DMS53 (cell line): ENCODE measurements at regions not wholly inside any gene's neighbourhood (a gene's known extent, or its start where the extent isn't known, plus 50 kb on each side); places are given as distances from the start of the nearest gene placed in this dataset.
"Not testable (repeated sequence)": the region's sequence is repeated elsewhere in the genome, so short reads cannot be mapped to it uniquely, and the experiment has no call there.

Experiments used
- DNase-seq: peaks from one replicate; lab custom pipeline; 2025; lab: John Stamatoyannopoulos, UW

DNA sequence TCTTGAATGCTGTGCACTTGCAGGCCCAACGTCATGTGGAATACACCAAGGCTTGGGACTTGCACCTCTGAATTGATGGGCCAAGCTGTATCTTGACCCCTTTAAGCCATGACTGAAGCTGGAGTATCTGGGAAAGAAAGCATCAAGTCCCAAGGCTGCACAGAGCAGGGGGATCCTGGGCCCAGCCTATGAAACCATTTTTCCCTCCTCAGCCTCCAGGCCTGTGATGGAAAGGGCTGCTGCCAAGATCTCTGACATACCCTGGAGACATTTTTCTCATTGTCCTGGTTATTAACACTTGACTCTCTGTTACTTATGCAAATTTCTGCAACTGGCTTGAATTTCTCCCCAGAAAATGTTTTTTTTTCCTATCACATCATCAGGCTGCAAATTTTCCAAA, 174.0 kb upstream of the SNX2 start:
- no peak for DNase-seq

DNA sequence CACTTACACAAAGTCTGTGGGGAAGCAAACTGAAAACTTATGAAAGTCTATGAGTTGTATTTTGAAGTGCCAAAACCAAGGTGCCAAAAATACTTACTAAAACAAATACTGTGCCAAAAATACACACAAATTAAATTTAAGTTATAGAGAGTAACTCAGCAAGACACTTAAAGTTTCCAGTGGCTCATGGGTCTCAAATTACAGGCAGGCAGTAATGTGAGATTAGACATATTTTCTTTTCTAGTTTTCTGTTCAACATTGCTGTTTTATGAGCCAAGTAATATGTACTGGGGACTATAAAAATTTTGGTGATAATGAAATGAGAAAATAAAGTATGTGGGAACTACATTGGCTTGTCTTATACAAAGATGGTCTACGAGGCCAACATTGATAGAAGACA, 172.2 kb upstream of the SNX2 start:
- DNase-seq = no peak

DNA sequence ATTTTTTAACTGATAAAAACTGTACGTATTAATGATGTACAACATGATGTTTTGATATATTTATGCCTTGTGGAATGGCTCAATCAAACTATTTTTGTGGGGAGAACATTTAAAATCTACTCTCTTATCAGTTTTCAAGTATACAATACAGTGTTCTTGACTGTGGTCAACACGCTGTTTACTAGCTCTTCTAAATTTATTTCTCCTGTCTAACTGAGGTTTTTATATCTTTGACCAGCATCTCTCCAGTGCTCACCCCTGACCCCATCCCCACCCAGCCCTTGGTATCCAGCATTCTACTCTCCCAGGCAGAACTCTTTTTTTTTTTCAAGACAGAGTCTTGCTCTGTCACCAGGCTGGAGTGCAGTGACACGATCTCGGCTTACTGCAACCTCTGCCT, 169.6 kb upstream of the SNX2 start:
- DNase-seq = no peak

DNA sequence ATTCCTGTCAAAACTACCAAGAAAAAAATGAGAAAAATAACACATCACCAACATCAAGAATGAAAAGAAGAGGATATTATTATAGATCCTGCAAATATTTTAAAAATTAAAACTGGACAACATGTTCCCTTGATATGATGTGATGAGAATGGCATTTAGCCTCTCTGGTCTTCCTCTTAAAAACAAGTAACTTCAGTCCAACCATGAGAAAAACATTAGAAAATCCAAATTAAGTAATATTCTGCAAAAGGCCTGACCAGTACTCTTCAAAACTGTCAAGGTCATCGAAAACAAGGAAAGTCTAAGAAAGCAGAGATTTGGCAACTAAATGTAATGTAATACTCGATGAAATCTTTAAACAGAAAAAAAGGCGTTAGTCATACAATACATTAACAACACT, 167.1 kb upstream of the SNX2 start:
- DNase-seq = no peak

DNA sequence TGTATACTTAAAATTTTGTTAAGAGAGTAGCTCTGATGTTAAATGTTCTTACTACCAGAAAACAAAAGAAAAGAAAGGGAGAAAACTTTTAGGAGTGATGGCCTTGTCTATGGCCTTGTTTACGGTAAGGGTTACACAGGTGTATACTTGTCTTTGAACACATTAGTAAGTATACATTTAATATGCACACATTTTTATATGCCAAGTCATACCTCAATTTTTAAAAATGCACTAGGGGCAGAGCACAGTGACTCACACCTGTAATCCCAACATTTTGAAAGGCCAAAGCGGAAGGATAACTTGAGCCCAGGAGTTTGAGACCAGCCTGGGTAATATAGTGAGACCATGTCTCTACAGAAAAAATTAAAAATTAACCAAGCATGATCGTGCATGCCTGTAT, 166.7 kb upstream of the SNX2 start:
- DNase-seq = peak; percentile 15

DNA sequence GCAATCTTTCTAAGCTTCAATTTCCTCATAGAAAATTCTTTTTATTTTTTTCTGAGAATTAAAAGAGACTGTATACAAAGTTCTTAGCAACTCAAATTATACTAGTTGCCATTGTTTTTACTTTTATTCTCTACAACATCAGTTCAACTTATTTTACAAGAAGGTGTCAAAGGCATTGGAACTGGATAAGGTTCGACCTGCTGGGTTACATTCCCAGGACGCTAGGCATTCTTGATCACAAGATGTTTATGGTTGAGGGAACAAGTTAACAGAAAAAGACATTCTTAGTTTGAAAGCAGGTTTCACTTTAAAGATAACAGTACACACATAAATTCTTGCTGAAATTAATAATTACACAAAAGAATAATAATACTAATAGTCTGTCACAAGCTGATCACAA, 163.5 kb upstream of the SNX2 start:
- no peak for DNase-seq

DNA sequence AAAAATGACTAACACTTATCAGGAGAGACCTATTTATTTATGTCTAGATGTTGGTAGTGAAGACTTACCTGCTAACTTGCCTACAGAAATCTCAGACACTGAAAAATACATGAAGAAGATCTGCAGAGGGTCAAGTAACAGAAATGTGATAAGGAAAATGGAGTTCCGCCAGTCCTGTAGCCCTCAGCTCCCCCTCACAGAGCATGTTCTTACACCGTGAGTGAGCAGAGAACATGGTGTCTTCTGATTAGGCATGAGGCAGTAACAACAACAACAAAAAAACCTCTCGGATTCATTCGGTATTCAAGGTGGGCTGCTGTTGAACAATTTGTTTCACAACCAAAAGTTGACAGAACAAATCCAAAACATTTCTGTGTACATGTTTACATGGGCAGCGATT, 162.0 kb upstream of the SNX2 start:
- no peak for DNase-seq

DNA sequence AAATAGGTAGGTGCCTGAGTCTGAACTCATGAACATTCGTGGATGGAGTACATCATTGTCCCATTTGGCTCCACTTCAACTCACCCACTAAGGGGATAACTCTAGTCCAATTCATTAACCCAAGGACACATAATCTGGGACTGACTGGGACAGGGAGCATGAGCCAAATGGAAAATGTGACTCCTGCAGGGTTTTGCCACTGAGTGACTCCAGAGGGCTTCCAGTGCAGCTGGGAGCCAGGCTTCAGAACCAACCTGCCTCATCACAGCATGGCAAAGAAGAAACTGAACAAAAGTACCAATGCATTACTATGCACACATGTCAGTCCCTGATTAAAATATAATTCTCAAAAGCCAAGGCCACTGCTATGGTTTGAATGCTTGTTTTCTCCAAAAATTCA, 159.7 kb upstream of the SNX2 start:
- no peak for DNase-seq

DNA sequence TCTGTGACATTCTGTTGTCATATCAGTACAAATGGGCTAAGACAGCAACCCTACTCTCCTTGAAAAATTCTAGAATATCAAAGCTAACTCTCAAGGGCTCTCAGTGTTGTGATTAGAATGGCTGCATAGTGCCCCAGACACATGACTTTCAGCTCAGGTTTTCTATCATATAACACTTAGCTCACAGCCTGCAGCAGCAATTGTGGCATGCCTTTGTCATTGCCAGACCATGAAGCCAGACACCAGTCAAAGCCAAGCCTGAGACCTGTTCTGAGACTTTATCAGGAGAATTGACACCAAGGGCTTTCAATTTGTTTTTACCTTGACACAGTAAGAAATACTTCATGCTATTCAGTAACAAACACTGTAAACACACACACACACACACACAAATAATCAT, 159.0 kb upstream of the SNX2 start:
- no peak for DNase-seq

DNA sequence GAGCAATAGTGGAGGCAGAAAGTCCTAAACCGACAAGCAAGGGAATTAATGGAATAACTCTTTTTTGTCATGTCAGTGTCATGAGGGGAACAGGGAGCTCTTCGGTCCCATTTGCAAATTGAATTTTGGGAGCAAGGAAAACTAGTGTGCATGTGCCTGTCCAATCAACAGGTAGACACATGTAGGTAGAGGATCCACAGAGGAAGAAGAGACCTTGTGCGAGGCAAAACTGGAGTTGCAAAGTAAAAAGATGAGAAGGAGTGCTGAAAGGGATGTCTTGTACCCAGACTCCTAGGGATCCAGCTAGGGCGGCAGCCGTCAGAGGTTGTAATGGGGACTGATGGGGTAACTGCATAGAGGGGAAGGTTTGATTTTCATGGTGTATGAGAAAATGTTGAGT, 156.8 kb upstream of the SNX2 start:
- DNase-seq = not testable (repeated sequence)

DNA sequence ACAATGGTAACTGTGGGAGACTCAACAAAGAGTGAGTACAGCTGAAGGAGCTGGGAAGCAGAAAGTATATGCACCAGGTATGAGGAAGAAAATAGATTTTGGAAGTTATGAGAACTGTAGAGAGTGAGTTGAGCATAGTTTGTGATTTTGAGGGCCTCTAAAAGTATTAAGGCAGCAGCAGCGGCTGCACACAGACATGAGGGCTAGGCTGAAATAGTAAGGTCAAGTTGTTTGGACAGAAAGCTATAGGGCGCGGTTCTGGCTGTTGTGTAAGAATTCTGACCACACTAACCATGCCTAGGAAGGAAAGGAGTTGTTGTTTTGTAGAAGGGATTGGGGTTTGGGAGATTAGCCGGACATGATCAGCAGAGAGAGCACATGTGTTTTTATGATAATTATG, 154.1 kb upstream of the SNX2 start:
- not testable (repeated sequence) for DNase-seq

DNA sequence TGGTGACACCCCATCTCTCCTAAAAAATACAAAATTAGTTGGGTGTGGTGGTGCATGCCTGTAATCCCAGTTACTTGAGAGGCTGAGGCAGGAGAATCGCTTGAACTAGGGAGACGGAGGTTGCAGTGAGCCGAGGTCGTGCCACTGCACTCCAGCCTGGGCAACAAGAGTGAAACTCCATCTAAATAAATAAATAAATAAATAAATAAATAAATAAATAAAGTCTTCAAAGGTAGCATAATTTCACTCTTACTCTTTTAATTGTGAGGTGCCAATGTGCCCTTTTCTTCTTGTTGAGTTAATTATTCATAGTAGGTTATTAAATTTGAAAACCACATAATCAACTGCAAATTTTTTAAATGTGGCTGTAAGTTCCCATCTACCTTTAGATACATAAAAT, 146.2 kb upstream of the SNX2 start:
- DNase-seq = not testable (repeated sequence)

DNA sequence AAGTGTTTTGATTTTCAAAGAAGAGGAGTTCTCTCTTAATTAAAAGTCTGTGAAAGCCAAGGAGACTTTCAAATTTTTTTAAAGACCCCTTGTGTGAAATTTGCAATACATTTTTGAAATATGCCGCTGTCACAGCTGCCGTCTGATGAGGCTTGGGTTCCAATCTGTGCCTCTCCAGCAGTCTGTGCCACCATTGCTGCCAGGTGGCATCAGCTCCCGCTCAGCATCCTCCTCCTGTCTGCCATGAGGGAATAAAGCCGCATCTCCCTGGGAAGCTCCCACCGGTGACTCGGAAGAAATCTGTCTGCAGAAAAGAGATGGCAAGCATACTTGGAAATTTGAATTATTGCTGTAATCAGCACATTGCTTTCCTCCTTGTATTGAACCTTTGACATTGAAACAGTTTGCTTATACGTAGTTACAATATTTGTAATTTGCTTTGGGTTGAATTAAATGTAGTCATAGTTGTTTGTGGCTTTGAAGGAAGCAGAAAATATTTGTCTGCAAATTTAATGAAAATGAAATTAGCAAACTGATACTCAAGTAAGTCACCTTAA, 145.7 kb upstream of the SNX2 start:
- no peak for DNase-seq

DNA sequence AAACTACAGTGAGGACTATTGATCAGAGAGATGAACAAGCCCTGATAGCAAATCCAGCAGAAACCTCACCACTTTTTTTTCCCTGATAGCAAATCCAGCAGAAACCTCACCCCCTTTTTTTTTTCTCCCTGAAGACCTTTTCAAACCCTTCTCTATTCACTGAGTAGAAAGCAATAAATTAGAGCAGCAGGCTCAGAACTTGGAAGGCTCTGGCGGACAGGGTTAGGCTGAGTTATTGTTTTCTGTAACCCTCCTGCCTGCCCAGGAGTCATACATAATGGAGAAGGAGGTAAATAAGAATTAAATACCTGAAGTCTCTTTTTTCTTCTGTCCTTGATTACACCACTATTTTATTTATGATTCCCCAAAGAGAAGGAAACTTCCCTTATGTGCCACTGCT, 136.3 kb upstream of the SNX2 start:
- DNase-seq = no peak

DNA sequence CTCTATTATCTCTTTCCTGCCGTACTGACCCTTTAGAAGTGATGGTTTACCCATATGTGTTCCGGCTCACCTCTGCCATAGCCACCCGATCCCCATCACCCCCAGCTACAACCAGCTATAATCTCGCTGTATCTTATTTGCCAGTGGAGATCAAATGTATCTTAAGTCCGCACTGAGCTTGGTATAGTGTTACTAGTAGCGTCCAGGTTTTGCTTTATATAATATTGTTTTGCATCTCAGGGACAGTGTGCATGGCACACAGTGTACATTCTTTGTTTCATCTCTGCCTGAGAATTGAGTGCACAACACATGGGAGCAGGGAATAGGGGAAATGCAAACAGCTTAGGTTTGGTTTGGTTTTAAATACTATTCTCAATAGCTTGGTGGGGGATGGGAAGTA, 135.8 kb upstream of the SNX2 start:
- DNase-seq = no peak

DNA sequence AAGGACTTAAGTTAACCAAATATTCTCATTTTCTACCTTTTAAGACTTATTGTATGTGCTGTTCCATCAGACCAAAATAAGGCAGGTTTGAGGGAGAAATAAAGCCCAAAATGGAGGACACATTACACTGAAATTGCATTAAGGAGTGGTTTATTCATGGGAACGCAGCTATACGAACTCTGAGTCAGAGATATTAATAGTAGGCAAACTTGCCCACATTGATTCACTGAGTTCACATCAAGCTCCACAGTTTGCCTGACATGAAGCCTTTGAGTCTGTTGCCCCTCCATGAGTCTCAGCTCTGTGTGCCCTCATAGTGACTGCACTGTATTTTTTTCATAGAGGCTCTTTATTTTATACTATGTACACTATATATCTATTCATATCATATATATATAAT, 135.0 kb upstream of the SNX2 start:
- no peak for DNase-seq

DNA sequence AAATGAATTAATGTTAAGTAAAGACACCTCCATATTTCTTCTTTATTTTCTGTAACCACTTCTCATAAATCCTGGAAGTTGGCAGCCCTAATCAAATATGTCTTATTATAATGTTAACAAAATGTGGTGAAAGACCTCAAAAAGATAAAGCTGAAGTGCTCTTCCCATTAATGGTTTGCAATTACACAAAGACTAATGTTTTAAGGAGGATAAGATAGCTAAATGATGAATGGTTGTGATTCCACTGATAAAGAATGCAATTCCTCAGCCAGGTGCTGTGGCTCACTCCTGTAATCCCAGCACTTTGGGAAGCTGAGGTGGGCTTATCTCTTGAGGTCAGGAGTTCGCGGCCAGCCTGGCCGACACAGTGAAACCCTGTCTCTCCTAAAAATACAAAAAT, 125.8 kb upstream of the SNX2 start:
- no peak for DNase-seq

DNA sequence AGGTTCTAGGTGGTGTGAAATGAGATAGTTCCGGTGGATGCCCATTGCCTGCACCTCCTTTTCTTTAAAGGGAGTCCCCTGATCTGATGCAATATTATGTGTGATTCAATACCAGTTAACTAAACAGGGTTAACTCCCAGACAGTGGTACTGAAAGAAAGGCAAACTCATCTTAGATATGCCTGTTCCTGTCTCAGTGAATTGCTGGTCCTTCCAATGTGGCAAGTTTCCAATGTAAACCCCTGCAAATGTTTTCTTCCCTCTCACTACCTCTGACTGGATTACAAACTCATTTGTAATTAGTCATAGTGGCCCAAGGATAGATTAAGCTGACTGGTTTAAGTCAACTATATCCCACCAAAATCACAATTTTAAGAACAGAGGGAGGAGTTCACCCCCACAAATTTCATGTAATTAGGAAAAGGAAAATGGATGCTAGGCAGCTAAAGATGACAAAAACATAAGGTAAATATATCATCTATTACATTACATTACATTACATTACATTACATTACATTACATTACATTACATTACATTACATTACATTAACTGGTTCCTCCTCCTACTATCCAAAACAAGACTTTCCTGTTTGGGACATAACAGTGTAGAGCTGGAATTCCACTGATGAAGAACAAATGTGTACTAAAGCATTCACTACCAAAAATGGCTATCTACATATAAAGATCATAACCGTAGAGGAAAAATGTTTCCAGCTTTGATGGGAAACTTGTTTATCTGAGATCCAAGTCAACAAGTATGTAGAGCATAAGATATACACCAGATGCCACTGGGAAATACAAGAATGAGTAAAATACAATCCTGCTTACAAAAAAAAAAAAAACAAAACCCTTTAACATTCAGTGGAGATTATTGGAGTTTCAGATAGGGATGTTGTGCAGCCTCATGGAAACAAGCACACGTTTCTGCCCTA, 121.5 kb upstream of the SNX2 start:
- no peak for DNase-seq

DNA sequence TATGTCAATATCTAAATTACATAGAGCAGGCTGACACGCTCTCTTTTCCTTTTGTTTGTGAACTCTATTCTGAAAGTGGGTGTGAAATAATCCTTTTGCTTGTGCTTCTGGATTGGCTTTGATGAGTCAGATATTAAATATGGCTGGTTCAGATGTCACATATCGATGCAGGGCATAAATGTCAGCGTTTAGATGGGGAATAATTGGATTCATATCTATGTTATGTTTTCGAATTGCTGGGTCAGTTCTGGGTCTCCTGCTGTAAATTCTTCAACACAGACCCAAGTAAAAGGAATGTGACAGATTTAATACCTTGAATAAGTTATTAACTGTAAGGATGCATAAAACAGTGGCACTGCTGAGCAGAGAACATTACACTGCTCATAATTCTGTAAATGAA, 118.7 kb upstream of the SNX2 start:
- no peak for DNase-seq

DNA sequence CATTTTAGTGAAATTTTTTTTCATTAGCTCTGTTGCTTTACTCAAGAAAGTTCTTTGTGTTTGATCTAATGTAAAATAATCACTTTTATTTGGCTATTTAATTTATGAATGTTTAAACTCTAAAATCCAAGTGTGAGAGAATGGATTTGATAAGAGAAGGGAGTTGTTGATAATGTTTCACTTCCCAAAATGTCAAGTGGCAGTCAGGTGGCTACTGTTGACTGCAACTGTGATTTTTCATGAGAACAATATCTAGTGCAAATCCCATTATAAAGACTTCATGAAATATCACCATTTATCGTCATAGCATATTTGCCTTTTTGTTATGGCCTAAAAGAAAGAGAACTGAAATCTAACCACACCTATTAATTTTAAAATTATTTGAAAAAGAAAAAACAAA, 118.3 kb upstream of the SNX2 start:
- DNase-seq = no peak

DNA sequence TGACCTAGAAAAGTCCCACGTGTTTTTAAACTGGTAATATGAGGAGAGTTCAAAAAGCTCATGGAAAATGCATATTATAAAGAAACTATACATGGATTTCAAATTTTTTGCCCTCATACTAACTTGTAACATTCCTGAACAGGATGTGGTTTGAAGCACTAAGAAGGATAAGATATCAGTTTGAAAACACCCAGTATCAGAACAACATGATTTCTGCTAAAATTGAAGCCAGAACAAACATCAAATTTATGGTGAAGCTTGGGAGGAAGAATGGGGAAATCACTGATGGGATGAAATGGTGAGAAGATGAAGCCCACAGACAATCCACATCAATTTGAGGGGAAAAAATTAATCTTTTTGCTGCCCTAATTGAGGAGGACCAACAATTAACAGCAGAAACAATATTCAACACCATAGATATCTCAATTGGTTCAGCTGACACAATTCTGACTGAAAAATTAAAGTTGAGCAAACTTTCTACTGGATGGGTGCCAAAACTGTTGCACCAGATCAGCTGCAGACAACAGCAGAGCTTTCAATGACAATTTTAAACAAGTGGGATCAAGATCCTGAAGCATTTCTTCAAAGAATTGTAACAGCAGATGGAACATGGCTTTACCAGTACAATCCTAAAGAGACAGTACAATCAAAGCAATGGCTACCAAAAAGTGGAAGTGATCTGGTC, 113.2 kb upstream of the SNX2 start:
- DNase-seq = no peak

DNA sequence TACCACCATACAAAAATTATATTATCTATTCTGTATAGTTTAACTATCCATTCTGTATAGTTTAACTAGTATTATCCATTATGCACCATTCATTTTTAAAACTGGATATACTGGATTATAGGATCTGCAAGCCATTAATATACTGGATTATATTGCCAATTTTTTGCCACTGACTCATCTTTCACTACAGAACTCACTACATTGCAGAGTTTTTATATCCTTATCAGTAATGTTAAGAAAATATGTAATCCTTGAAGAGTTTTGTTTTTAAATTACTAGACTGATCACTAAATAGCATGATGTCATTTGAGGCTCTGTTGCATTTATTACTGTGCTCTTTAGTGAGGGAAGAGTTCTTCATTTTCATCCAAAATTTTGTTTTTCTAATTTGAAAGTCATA, 109.8 kb upstream of the SNX2 start:
- no peak for DNase-seq

DNA sequence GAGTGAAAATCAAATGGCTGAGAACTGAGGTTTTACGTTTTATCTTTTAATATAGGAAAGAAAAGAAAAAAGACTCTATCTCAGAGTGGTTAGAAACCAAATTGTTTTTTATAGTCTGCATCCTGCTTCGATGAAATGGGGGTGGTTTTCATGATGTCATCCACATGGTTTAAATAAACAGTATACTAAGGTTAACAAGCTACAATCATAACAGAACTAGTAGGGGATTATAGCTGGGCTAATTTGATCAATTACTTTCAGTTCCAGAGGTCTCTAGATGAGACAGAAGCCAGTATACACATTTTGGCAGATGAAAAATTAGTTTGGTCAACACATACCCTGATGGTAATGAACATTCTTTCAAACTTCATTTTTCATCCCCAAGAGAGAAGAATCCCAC, 106.3 kb upstream of the SNX2 start:
- no peak for DNase-seq
